ENCODE measurements at regions not wholly inside any gene's neighbourhood (a gene's known extent, or its start where the extent isn't known, plus 50 kb on each side); places are given as distances from the start of the nearest gene placed in this dataset.

- Histone ChIP-seq H3K36me3 (ENCODE audit: control insufficient read depth, insufficient read depth, low read length) (no peaks in the 10 kb centered on the region), H3K9me3 (no peaks in the 10 kb centered on the region), H3K4me3 (ENCODE audit: low read depth, low read length) (no peak overlapping the region), H3K27me3 (replicated peaks; ENCODE audit: control insufficient read depth, insufficient read depth, low read length) (no peaks in the 10 kb centered on the region), H3K4me1 (peaks cover 9% of the 10 kb centered on the region; the same call in 1 of the 2 replicates)
- intact Hi-C loops (cut with micrococcal nuclease; ENCODE audit: unreplicated experiment): no loop called here
- no peaks in the 10 kb centered on the region for H3K36me3 Mint-ChIP-seq (ENCODE audit: insufficient read depth, unreplicated experiment)
- no peak overlapping the region for H3K4me3 Mint-ChIP-seq (ENCODE audit: unreplicated experiment)
- peaks cover 6% of the 10 kb centered on the region for H3K27me3 Mint-ChIP-seq (ENCODE audit: insufficient read depth, unreplicated experiment)
- BruUV-seq (replicated peaks): no TSS peak
- ChIA-PET POLR2A (no interaction called here), CTCF (no interaction called here)
- peak in 1 of 2 experiments; percentile 19 for DNase-seq
- no peak for TF ChIP-seq CTCF (IDR thresholded peaks at IDR 0.05; ENCODE audit: insufficient read depth in 1 of 2, low read depth in 1 of 2, low read length in 1 of 2, severe bottlenecking in 1 of 2, unreplicated experiment in 1 of 2)
- H3K4me1 Mint-ChIP-seq (ENCODE audit: low read depth, unreplicated experiment): peaks cover 12% of the 10 kb centered on the region
- H3K9me3 Mint-ChIP-seq (ENCODE audit: unreplicated experiment): no peaks in the 10 kb centered on the region
- no peak overlapping the region for H3K27ac Mint-ChIP-seq (ENCODE audit: unreplicated experiment)
Measured at GRCh38 chr4:42709392-42710065, 52.6 kb upstream of the ATP8A1 start.

- CTCF ChIA-PET: no interaction called here
- DNase-seq: no peak
- Mint-ChIP-seq H3K27me3 (ENCODE audit: insufficient read depth, unreplicated experiment) (peaks cover 6% of the 10 kb centered on the region), H3K9me3 (ENCODE audit: unreplicated experiment) (no peaks in the 10 kb centered on the region), H3K4me3 (ENCODE audit: unreplicated experiment) (no peak overlapping the region), H3K27ac (ENCODE audit: unreplicated experiment) (no peak overlapping the region), H3K36me3 (ENCODE audit: insufficient read depth, unreplicated experiment) (no peaks in the 10 kb centered on the region), H3K4me1 (ENCODE audit: low read depth, unreplicated experiment) (peaks cover 12% of the 10 kb centered on the region)
- Histone ChIP-seq H3K27me3 (replicated peaks; ENCODE audit: control insufficient read depth, insufficient read depth, low read length) (no peaks in the 10 kb centered on the region), H3K4me1 (peaks cover 9% of the 10 kb centered on the region; the same call in 1 of the 2 replicates), H3K4me3 (ENCODE audit: low read depth, low read length) (no peak overlapping the region), H3K36me3 (ENCODE audit: control insufficient read depth, insufficient read depth, low read length) (no peaks in the 10 kb centered on the region), H3K9me3 (no peaks in the 10 kb centered on the region)
- TF ChIP-seq CTCF (IDR thresholded peaks at IDR 0.05; ENCODE audit: insufficient read depth in 1 of 2, low read depth in 1 of 2, low read length in 1 of 2, severe bottlenecking in 1 of 2, unreplicated experiment in 1 of 2): no peak
- intact Hi-C loops (cut with micrococcal nuclease; ENCODE audit: unreplicated experiment): no loop called here
- no TSS peak for BruUV-seq (replicated peaks)
- POLR2A ChIA-PET: no interaction called here
Measured at GRCh38 chr4:42708625-42709024, 51.7 kb upstream of the ATP8A1 start.
